ENCODE measurements at regions not wholly inside any gene's neighbourhood (a gene's known extent, or its start where the extent isn't known, plus 50 kb on each side); places are given as distances from the start of the nearest gene placed in this dataset.

DNA sequence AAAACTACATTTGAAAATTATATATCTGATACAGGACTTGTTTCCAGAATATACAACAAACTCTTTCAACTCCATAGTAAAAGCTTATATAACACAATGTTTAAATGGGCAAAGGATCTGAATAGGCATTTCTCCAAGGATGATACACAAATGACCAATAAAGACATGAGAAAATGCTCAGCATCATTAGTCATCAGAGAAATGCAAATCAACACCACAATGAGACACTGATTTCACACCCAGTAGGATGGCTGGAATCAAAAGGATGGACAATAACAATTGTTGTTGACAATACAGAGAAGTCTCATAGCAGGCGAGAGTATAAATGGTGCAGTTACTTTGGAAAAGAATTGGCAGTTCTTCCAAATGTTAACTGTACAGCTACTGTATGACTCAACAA is 394.9 kb downstream of the BCL11B start:
- no peaks in the 10 kb centered on the region for H3K4me1 ChIP-seq (ENCODE audit: control insufficient read depth, insufficient read depth, low read length)
- no peak for DNase-seq
- ATAC-seq: no peak
- no peak overlapping the region for H3K4me3 ChIP-seq (ENCODE audit: low read length)
- H3K27me3 ChIP-seq (ENCODE audit: control insufficient read depth, insufficient read depth): no peaks in the 10 kb centered on the region
- H3K27ac ChIP-seq (ENCODE audit: low read length): no peak overlapping the region
- WGBS: 84% methylated on average over 1 of the region's 1 CpG
- H3K9me3 ChIP-seq (ENCODE audit: control insufficient read depth, low read length): peaks cover 2% of the 10 kb centered on the region
- intact Hi-C loops (cut with DNase I): no loop called here

DNA sequence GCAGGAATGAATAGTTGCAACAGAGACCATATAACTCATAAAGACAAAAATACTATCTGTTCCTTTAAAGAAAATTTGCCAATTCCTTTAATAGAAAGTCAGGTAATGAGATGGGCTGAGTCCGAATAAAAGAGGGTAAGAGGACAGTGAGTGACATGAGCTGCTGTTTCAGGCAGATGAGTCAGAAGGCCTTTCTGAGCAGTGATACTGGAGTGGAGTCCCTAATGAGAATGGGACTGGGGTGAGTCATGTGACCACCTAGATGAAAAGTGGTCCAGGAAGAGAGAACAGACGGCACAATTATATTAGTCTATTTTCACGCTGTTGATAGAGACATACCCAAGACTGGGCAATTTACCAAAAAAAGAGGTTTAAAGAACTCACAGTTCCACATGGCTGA is 393.7 kb downstream of the BCL11B start:
- H3K4me1 ChIP-seq (ENCODE audit: control insufficient read depth, insufficient read depth, low read length): no peaks in the 10 kb centered on the region
- 79% methylated on average over 3 of the region's 3 CpGs for WGBS
- no peak overlapping the region for H3K4me3 ChIP-seq (ENCODE audit: low read length)
- H3K27me3 ChIP-seq (ENCODE audit: control insufficient read depth, insufficient read depth): no peaks in the 10 kb centered on the region
- intact Hi-C loops (cut with DNase I): no loop called here
- no peak for ATAC-seq
- H3K27ac ChIP-seq (ENCODE audit: low read length): no peak overlapping the region
- peaks cover 2% of the 10 kb centered on the region for H3K9me3 ChIP-seq (ENCODE audit: control insufficient read depth, low read length)
- no peak for DNase-seq

DNA sequence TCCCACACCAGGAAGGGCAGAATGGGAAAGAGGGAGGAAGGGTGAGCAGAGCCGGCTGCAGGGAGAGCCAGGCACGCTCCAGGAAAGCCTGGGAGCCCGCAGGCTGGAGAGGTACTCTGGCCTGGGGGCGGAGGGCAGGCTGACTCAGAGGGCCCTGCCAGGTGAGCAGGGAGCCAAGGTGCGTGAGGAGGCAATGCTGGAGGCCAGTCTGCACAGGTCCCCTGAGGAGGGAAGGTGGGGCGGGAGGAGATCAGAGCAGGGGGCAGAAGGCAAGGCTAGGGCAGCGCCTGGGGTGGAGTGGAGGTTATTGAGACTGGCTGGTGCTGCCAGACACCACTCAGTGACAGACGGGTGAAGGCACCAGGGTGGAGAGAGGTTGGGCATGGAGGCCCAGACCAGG is 385.0 kb downstream of the BCL11B start:
- 86% methylated on average over 8 of the region's 8 CpGs for WGBS
- Histone ChIP-seq H3K9me3 (ENCODE audit: control insufficient read depth, low read length) (no peaks in the 10 kb centered on the region), H3K27ac (ENCODE audit: low read length) (no peak overlapping the region), H3K4me3 (ENCODE audit: low read length) (no peak overlapping the region), H3K27me3 (ENCODE audit: control insufficient read depth, insufficient read depth) (no peaks in the 10 kb centered on the region), H3K4me1 (ENCODE audit: control insufficient read depth, insufficient read depth, low read length) (no peaks in the 10 kb centered on the region)
- intact Hi-C loops (cut with DNase I): no loop called here
- DNase-seq: no peak
- no peak for ATAC-seq

DNA sequence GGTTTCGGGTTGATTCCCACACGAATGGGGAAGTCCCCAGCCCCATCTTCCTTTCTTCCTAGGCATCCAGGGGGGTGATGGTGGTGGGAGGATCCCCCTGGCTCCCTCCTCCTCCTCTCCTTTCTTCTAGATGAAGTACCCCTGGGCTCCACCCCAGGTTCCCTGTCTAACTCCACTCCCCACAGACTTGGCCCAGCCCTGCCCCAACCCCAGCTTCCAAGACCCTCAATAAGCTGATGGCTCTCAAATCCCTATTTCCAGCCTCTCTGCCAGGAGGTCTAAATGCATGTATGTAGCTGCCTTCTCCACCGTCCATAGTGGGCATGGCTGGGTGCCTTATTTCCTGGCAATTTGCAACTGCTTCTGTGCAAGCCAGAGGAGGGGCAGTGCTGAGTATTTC is 383.7 kb downstream of the BCL11B start:
- DNase-seq: no peak
- Histone ChIP-seq H3K4me1 (ENCODE audit: control insufficient read depth, insufficient read depth, low read length) (no peaks in the 10 kb centered on the region), H3K27me3 (ENCODE audit: control insufficient read depth, insufficient read depth) (no peaks in the 10 kb centered on the region), H3K9me3 (ENCODE audit: control insufficient read depth, low read length) (no peaks in the 10 kb centered on the region), H3K4me3 (ENCODE audit: low read length) (no peak overlapping the region), H3K27ac (ENCODE audit: low read length) (no peak overlapping the region)
- intact Hi-C loops (cut with DNase I): no loop called here
- 80% methylated on average over 3 of the region's 3 CpGs for WGBS
- no peak for ATAC-seq

DNA sequence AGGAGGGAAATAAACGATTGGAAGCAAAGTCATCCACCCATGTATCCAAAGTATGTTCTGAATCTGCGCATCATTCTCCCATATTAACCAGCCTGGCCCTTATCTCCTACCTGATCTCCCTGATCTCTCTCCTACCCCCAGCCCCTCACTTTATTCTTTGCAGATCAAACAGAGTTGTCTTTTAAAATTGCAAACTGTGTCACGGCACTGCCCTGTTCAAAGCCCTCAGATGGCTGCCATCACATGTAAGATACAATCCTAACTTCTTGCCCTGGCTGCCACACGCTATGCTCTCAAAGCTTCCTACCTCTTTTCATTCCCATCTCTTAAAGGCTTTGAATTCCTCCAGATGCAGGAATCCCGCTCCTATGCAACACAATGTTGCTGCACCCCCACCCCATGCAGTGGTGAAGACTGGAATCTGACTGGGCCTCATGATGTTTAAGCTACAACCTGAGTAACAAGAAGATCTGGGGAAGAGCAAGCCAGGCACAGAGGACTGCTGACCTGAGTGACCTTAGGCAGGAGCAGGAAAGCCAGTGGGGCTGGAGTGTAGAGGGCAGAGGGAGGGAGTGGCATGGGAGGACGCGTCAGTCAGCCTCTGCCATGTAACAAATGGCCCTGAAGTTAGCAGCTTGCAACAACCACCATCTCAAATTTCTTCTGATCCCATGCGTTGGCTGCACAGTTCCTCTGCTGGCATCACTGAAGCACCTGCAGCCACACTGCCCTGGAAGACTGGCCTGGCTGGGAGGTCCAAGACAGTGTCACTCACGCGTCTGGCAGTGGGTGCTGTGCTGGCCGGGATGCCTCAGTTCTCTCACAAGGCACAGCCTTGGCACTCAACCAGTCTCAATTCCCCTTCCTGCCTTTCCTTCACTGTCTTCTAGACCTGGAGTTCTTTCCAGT is 382.8 kb downstream of the BCL11B start:
- DNase-seq: no peak
- 92% methylated on average over 11 of the region's 11 CpGs for WGBS

DNA sequence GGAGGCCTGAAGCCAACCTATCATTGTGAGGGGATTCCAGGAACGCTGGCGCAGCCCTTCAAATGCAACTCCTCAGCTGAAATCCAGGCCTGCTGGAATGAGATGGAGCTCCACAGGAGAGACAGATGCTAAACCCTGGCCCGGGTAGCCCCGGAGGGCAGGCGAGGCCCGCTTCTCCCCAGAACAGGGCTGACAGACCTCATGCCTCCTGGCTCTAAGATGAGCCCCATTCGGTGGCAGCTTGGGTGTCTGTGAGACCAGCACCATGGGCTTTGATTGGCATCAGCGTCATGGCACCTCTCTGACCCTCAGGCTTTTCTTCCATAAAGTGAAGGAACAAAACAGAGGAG is 382.2 kb downstream of the BCL11B start:
- H3K4me3 ChIP-seq (ENCODE audit: low read length): no peak overlapping the region
- H3K9me3 ChIP-seq (ENCODE audit: control insufficient read depth, low read length): no peaks in the 10 kb centered on the region
- no peaks in the 10 kb centered on the region for H3K27me3 ChIP-seq (ENCODE audit: control insufficient read depth, insufficient read depth)
- intact Hi-C loops (cut with DNase I): no loop called here
- DNase-seq (no peak), ATAC-seq (no peak)
- 95% methylated on average over 8 of the region's 8 CpGs for WGBS
- no peak overlapping the region for H3K27ac ChIP-seq (ENCODE audit: low read length)
- H3K4me1 ChIP-seq (ENCODE audit: control insufficient read depth, insufficient read depth, low read length): no peaks in the 10 kb centered on the region

More for the DNA sequence above, 382.8 kb downstream of the BCL11B start:
- Histone ChIP-seq H3K27me3 (ENCODE audit: control insufficient read depth, insufficient read depth) (no peaks in the 10 kb centered on the region), H3K4me1 (ENCODE audit: control insufficient read depth, insufficient read depth, low read length) (no peaks in the 10 kb centered on the region), H3K9me3 (ENCODE audit: control insufficient read depth, low read length) (no peaks in the 10 kb centered on the region), H3K4me3 (ENCODE audit: low read length) (no peak overlapping the region), H3K27ac (ENCODE audit: low read length) (no peak overlapping the region)
- intact Hi-C loops (cut with DNase I): no loop called here
- ATAC-seq: no peak

DNA sequence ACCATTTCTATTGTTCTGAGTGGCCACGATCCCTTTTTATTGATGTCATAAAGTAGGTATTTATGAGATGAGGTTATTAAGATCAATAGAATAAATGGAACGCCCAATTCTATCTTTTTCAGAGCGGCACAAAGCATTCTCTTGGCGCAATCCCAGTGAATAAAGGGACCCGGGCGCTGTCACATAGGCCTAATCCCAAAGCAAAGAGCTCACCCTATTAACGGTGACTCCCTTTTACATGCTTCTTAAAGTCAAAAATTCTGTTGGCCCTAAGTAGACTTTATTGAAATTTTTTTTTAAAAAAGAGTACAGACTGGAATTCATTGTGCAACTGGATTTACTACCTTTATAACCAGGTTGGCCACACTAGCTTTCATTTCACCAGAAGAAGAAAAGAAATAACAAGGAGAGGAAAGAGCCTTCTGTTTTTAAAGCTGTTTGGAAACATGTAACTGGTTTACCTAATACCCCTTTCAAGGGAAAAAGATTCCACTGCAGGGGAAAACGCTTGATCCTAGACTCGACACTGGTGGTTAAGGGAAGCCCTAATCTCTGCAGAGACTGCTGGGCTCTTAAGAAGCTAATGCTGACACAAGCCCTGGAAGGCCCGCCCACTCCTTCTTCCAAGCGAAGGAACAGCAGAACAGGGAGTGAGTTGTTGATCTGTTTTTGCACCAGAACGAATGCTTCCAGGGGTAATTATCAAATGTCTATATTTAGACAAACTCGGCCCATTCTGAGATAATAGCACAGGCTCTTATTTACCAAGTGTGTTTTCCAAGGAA is 381.2 kb downstream of the BCL11B start:
- Histone ChIP-seq H3K4me3 (ENCODE audit: low read length) (no peak overlapping the region), H3K4me1 (ENCODE audit: control insufficient read depth, insufficient read depth, low read length) (no peaks in the 10 kb centered on the region), H3K27ac (ENCODE audit: low read length) (no peak overlapping the region), H3K27me3 (ENCODE audit: control insufficient read depth, insufficient read depth) (no peaks in the 10 kb centered on the region), H3K9me3 (ENCODE audit: control insufficient read depth, low read length) (no peaks in the 10 kb centered on the region)
- ATAC-seq (no peak), DNase-seq (peak in 2 of 3 donors; percentile 24 to 67)
- WGBS: 55% methylated on average over 13 of the region's 13 CpGs
- intact Hi-C loops (cut with DNase I): no loop called here

DNA sequence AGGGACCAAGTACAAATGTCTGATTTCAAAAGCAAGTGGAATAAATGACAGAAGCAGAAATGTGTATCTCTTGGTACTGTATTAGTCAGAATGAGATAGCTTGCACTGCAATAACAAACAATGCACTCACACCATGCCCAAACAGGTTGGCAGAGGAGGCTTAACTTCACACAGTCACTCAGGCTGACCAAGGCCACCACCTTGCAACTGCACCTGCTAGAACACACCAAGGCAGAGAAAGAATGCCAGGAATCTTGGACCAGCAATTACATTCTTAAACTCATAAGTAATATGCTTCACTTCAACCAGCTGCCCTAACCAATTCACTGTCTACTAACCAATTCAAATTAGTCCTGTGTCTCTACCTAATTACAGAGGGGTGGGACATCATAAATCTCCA is 378.3 kb downstream of the BCL11B start:
- Histone ChIP-seq H3K27ac (ENCODE audit: low read length) (no peak overlapping the region), H3K27me3 (ENCODE audit: control insufficient read depth, insufficient read depth) (no peaks in the 10 kb centered on the region), H3K9me3 (ENCODE audit: control insufficient read depth, low read length) (no peaks in the 10 kb centered on the region), H3K4me3 (ENCODE audit: low read length) (no peak overlapping the region), H3K4me1 (ENCODE audit: control insufficient read depth, insufficient read depth, low read length) (no peaks in the 10 kb centered on the region)
- ATAC-seq: no peak
- intact Hi-C loops (cut with DNase I): no loop called here
- no peak for DNase-seq

DNA sequence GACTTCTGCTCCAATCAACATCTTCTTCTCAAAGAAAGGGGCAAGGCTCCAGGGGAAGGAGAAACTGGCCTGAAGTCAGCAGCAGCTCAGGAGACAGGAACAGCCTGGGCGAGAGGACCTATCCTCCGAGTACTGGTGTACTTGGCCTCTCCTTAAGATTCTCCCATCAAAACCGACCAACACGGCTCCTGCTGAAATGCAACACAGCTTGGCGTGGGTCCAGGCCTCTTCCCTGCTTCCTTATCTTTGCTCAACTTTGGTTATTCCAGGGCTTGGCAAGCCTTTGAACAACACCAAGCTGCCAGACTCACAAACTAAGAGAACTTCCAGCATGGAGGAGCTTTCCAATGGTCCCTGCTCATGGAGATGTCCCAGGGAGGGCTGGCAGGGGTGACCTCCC is 377.4 kb downstream of the BCL11B start:
- 46% methylated on average over 5 of the region's 5 CpGs for WGBS
- H3K27me3 ChIP-seq (ENCODE audit: control insufficient read depth, insufficient read depth): no peaks in the 10 kb centered on the region
- H3K4me1 ChIP-seq (ENCODE audit: control insufficient read depth, insufficient read depth, low read length): no peaks in the 10 kb centered on the region
- peak in 2 of 3 donors; percentile 31 to 70 for DNase-seq
- intact Hi-C loops (cut with DNase I): no loop called here
- H3K27ac ChIP-seq (ENCODE audit: low read length): no peak overlapping the region
- ATAC-seq: no peak
- H3K4me3 ChIP-seq (ENCODE audit: low read length): no peak overlapping the region
- H3K9me3 ChIP-seq (ENCODE audit: control insufficient read depth, low read length): no peaks in the 10 kb centered on the region

DNA sequence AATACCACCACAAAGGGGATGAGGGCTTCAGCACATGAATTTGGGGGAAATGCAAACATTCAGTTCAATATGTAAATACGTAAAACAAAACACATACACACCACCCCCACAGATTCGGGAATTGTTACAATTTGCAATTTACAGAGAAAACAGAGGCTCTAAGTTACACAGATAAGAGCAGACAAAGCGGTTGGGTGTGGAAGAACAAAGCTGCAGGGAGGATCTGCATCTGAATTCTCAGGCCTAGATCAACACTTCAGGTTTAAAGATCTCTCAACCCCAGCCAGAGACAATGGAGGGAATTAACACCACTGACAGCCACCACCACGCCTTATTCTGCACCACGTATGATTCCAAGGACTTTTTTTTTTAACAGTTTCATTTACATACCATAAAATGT is 375.5 kb downstream of the BCL11B start:
- no peak for DNase-seq
- Histone ChIP-seq H3K4me3 (ENCODE audit: low read length) (no peak overlapping the region), H3K27ac (ENCODE audit: low read length) (no peak overlapping the region), H3K4me1 (ENCODE audit: control insufficient read depth, insufficient read depth, low read length) (no peaks in the 10 kb centered on the region), H3K27me3 (ENCODE audit: control insufficient read depth, insufficient read depth) (no peaks in the 10 kb centered on the region), H3K9me3 (ENCODE audit: control insufficient read depth, low read length) (no peaks in the 10 kb centered on the region)
- ATAC-seq: no peak
- WGBS: 74% methylated on average over 5 of the region's 5 CpGs
- intact Hi-C loops (cut with DNase I): no loop called here

DNA sequence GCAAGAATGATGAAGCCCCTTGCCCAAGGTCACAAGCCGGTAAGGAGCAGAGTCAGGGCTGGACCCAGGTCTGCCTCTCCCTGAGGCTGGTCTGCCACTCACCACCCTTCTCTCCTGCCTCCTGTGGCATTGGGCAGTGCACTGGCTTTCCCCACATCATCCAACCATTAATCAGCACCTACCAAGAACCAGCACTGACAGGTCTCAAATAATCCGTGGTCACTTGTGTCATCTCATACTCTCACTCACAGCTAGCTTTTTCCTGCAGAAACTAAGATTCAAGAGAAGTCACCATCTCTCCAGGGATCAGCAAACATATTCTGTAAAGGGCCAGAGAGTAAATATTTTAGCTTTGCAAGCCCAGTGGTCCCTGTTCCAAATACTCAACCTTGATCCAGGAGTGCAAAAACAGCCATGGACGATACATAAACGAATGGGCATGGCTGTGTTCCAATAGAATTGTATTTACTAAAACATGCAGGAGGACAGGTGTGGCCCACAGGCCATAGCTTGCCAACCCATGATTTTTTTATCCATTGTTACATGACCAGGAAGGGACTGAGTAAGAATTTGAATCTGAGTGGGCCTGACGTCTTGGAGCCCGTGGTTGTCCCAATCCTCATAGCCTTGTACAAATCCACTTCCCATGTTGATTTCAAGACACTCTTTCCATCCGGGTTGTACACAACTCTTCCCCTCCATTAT is 374.2 kb downstream of the BCL11B start:
- no peak for DNase-seq
- ATAC-seq: no peak
- H3K4me1 ChIP-seq (ENCODE audit: control insufficient read depth, insufficient read depth, low read length): no peaks in the 10 kb centered on the region
- H3K27ac ChIP-seq (ENCODE audit: low read length): no peak overlapping the region
- H3K4me3 ChIP-seq (ENCODE audit: low read length): no peak overlapping the region
- 85% methylated on average over 7 of the region's 7 CpGs for WGBS
- H3K27me3 ChIP-seq (ENCODE audit: control insufficient read depth, insufficient read depth): no peaks in the 10 kb centered on the region
- H3K9me3 ChIP-seq (ENCODE audit: control insufficient read depth, low read length): no peaks in the 10 kb centered on the region
- intact Hi-C loops (cut with DNase I): no loop called here
